ENCODE measurements at regions not wholly inside any gene's neighbourhood (a gene's known extent, or its start where the extent isn't known, plus 50 kb on each side); places are given as distances from the start of the nearest gene placed in this dataset.

GRCh38 chr10:64518456-64518855, 997.3 kb downstream of the REEP3 start:
- TF ChIP-seq, protein P1, sequence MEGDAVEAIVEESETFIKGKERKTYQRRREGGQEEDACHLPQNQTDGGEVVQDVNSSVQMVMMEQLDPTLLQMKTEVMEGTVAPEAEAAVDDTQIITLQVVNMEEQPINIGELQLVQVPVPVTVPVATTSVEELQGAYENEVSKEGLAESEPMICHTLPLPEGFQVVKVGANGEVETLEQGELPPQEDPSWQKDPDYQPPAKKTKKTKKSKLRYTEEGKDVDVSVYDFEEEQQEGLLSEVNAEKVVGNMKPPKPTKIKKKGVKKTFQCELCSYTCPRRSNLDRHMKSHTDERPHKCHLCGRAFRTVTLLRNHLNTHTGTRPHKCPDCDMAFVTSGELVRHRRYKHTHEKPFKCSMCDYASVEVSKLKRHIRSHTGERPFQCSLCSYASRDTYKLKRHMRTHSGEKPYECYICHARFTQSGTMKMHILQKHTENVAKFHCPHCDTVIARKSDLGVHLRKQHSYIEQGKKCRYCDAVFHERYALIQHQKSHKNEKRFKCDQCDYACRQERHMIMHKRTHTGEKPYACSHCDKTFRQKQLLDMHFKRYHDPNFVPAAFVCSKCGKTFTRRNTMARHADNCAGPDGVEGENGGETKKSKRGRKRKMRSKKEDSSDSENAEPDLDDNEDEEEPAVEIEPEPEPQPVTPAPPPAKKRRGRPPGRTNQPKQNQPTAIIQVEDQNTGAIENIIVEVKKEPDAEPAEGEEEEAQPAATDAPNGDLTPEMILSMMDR (IDR thresholded peaks at IDR 0.05) = no peak
- TF ChIP-seq POLR2A (IDR thresholded peaks at IDR 0.05) = no peak

All from Peyer's patch (tissue), 4 donors.